ENCODE measurements at regions not wholly inside any gene's neighbourhood (a gene's known extent, or its start where the extent isn't known, plus 50 kb on each side); places are given as distances from the start of the nearest gene placed in this dataset.
"Not testable (repeated sequence)": the region's sequence is repeated elsewhere in the genome, so short reads cannot be mapped to it uniquely, and the experiment has no call there.

- Mint-ChIP-seq H3K36me3 (no peaks in the 10 kb centered on the region), H3K4me3 (no peak overlapping the region), H3K9me3 (no peaks in the 10 kb centered on the region), H3K27ac (no peak overlapping the region), H3K4me1 (no peaks in the 10 kb centered on the region), H3K27me3 (peaks cover 4% of the 10 kb centered on the region)
- CTCF ChIA-PET, result interaction anchor here (1.2 kb wide), 1 partner anchor 65 kb away, joined by 3 read pairs; no protein-coding TSS in a partner anchor
- no peak for DNase-seq
Observed at GRCh38 chr1:91099746-91100621, 78.1 kb upstream of the ZNF644 start.

GRCh38 chr1:91098299-91098906 lies 76.6 kb upstream of the ZNF644 start:
- Mint-ChIP-seq H3K9me3 (no peaks in the 10 kb centered on the region), H3K4me3 (no peak overlapping the region), H3K27ac (no peak overlapping the region), H3K36me3 (no peaks in the 10 kb centered on the region), H3K27me3 (peaks cover 4% of the 10 kb centered on the region), H3K4me1 (no peaks in the 10 kb centered on the region)
- CTCF ChIA-PET, result no interaction called here
- no peak for DNase-seq

DNA sequence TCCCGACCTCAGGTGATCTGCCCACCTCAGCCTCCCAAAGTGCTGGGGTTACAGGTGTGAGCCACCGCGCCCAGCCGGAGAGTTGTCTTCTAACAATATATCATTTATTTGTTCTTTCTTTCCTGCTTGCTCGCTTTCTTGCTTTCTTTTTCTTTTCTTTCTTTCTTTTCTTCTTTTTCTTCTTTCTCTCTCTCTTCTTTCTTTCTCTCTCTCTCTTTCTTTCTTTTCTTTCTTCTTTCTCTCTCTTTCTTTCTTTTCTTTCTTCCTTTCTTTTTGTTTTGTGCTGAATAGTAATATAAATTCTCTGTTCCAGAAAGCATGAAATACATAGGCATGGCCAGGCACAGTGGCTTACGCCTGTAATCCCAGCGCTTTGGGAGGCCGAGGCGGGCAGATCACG lies 73.5 kb upstream of the ZNF644 start:
- H3K36me3 Mint-ChIP-seq, CTCF ChIA-PET, DNase-seq, H3K27me3 Mint-ChIP-seq, H3K9me3 Mint-ChIP-seq, H3K4me1 Mint-ChIP-seq, H3K27ac Mint-ChIP-seq, H3K4me3 Mint-ChIP-seq: not testable (repeated sequence)

GRCh38 chr1:91092503-91092902 lies 70.7 kb upstream of the ZNF644 start:
- no peaks in the 10 kb centered on the region for H3K4me1 Mint-ChIP-seq
- CTCF ChIA-PET, result interaction anchor here (0.7 kb wide), 1 partner anchor 59 kb away, joined by 3 read pairs; no protein-coding TSS in a partner anchor
- peaks cover 4% of the 10 kb centered on the region for H3K27me3 Mint-ChIP-seq
- H3K9me3 Mint-ChIP-seq, result no peaks in the 10 kb centered on the region
- H3K36me3 Mint-ChIP-seq, result no peaks in the 10 kb centered on the region
- H3K4me3 Mint-ChIP-seq, result no peak overlapping the region
- DNase-seq, result no peak
- H3K27ac Mint-ChIP-seq, result no peak overlapping the region

DNA sequence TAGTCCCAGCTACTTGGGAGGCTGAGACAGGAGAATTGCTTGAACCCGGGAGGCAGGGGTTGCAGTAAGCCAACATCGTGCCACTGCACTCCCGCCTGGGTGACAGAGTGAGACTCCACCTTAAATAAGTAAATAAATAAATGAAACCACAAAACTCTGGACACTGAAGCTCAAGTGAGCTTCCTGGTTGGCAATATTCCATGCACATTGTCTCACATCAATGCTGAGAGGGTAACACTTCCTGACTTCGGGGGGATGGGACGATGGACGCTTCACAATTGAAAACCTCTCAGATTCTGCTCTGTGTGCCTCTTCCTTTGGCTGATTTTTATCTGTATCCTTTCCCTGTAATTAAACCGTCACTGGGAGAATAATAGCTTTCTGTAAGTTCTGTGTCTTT lies 70.0 kb upstream of the ZNF644 start:
- Mint-ChIP-seq H3K36me3 (no peaks in the 10 kb centered on the region), H3K4me1 (no peaks in the 10 kb centered on the region), H3K27ac (no peak overlapping the region), H3K27me3 (peaks cover 4% of the 10 kb centered on the region), H3K4me3 (no peak overlapping the region), H3K9me3 (peaks cover 1% of the 10 kb centered on the region)
- no peak for DNase-seq
- CTCF ChIA-PET, result interaction anchor here (0.7 kb wide), 1 partner anchor 60 kb away, joined by 3 read pairs; no protein-coding TSS in a partner anchor

DNA sequence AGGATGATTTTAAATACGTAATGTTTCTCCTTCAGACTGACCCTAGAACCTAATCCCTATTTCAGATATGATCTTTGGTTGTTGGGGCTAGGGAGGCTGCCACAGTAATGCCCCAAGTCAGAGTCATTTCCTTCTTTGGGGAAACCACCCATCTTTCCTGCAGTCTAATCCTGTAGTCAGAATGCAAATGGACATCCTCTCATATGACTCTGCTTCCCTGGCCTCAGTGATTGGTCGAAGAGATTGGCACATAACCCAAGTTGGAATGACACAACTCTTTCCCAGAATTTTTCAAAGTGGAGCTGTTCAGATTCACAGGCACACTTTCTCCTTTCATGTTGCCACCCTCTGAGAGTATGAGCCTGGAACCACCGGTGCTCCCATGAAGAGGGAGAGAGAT lies 58.8 kb upstream of the ZNF644 start:
- Mint-ChIP-seq H3K36me3 (no peaks in the 10 kb centered on the region), H3K4me1 (no peaks in the 10 kb centered on the region), H3K27me3 (peaks cover 8% of the 10 kb centered on the region), H3K4me3 (no peak overlapping the region), H3K9me3 (no peaks in the 10 kb centered on the region), H3K27ac (no peak overlapping the region)
- CTCF ChIA-PET, result no interaction called here
- no peak for DNase-seq

GRCh38 chr1:91078859-91079258 lies 57.0 kb upstream of the ZNF644 start:
- Mint-ChIP-seq H3K9me3 (no peaks in the 10 kb centered on the region), H3K27ac (no peak overlapping the region), H3K27me3 (peaks cover 4% of the 10 kb centered on the region), H3K4me1 (no peaks in the 10 kb centered on the region), H3K4me3 (no peak overlapping the region), H3K36me3 (no peaks in the 10 kb centered on the region)
- no peak for DNase-seq
- CTCF ChIA-PET, result no interaction called here

- no peak for DNase-seq
- Mint-ChIP-seq H3K9me3 (no peaks in the 10 kb centered on the region), H3K27me3 (peaks cover 4% of the 10 kb centered on the region), H3K4me3 (no peak overlapping the region), H3K36me3 (no peaks in the 10 kb centered on the region), H3K27ac (no peak overlapping the region), H3K4me1 (no peaks in the 10 kb centered on the region)
- CTCF ChIA-PET, result no interaction called here
Observed at GRCh38 chr1:91076834-91077233, 55.0 kb upstream of the ZNF644 start.

DNA sequence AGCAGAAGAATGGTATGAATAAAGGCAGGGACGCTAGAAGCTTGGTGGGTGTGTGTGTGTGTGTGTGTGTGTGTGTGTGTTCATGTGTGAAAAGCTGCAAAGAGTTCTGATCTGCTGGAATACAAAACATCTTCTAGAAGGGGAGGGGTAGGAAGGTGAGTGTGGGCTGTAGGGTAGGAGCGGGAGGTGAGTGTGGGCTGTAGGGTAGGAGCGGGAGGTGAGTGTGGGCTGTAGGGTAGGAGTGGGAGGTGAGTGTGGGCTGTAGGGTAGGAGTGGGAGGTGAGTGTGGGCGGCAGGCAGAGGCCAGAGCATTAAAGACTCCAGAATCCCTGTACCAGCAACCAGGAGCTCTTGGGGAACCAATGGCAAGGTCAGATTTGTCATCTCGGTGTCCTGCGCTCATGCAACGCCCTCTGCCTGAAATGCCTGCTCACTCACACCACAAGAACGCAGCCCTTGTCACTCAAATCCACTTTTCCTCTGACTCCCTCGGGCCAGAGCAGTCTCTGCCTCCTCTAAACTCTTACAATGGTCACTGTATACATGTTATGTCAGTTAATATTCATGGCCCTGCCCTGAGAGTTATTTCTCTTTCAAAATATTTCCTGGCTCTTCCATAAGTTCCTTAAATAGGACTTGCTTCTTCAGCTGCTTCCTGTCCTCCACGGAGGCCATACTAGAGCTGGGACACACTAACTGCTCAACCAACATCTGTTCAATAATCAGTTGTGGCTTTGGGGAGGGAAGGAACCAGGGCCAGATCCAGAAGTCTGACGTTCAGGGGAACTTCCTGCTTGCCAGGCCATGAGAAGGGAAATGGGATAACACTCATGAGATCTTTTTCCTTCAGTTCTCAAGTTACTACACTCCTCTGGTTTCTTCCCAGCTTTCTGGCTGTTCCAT lies 53.6 kb upstream of the ZNF644 start:
- CTCF ChIA-PET, result no interaction called here
- no peak for DNase-seq

GRCh38 chr1:91073299-91073698 lies 51.5 kb upstream of the ZNF644 start:
- H3K27me3 Mint-ChIP-seq, result no peaks in the 10 kb centered on the region
- no peaks in the 10 kb centered on the region for H3K36me3 Mint-ChIP-seq
- no peak overlapping the region for H3K27ac Mint-ChIP-seq
- no peak overlapping the region for H3K4me3 Mint-ChIP-seq
- H3K4me1 Mint-ChIP-seq, result no peaks in the 10 kb centered on the region
- CTCF ChIA-PET, result no interaction called here
- no peaks in the 10 kb centered on the region for H3K9me3 Mint-ChIP-seq
- DNase-seq, result no peak

More for the DNA sequence above, 53.6 kb upstream of the ZNF644 start:
- Mint-ChIP-seq H3K27me3 (no peaks in the 10 kb centered on the region), H3K9me3 (no peaks in the 10 kb centered on the region), H3K4me3 (no peak overlapping the region), H3K4me1 (no peaks in the 10 kb centered on the region), H3K27ac (no peak overlapping the region), H3K36me3 (no peaks in the 10 kb centered on the region)

DNA sequence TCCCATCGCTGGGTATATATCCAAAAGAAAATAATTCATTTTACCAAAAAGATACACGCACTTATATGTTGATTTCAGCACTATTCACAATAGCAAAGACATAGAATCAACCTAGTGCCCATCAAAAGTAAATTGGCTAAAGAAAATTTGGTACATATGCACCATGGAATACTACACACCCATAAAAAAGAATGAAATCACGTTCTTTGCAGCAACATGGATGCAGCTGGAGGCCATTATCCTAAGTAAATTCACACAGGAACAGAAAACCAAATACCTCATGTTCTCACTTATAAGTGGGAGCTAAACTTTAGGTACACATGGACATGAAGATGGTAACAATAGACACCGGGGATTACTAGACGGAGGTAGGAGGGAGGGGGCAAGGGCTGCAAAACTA lies 50.0 kb upstream of the ZNF644 start:
- no peaks in the 10 kb centered on the region for H3K9me3 Mint-ChIP-seq
- H3K4me3 Mint-ChIP-seq, result no peak overlapping the region
- DNase-seq, result no peak
- H3K27ac Mint-ChIP-seq, result no peak overlapping the region
- H3K36me3 Mint-ChIP-seq, result no peaks in the 10 kb centered on the region
- H3K4me1 Mint-ChIP-seq, result no peaks in the 10 kb centered on the region
- H3K27me3 Mint-ChIP-seq, result no peaks in the 10 kb centered on the region
- CTCF ChIA-PET, result no interaction called here
